Natural killer cell treated with Interleukin-12 subunit alpha and Interleukin-12 subunit beta and Interleukin-15 and Interleukin-18, amount 100 ng/mL, for 72 hours (primary cell): ENCODE measurements at regions not wholly inside any gene's neighbourhood (a gene's known extent, or its start where the extent isn't known, plus 50 kb on each side); places are given as distances from the start of the nearest gene placed in this dataset.

Experiments used
- ATAC-seq, 2 donors: fragments of 150-1000 bp; cut with Tn5 transposase in 1 of 2; sonication (Bioruptor Pico), chemical (Tn5 transposase) in 1 of 2; 2 replicates each; pipeline ENCODE4 v1.10.0; 2021
- DNase-seq: peaks from one replicate; pipeline ENCODE4 v3.0.0; 2022; ENCODE audit warnings: low spot score
- H3K27ac Mint-ChIP-seq, 2 donors: 1 replicate in 1 of 2; 2 replicates in 1 of 2; pipeline ENCODE4 v1.8.0; 2022; ENCODE audit warnings: mixed read lengths in 2 of 2, mild to moderate bottlenecking in 1 of 2, moderate library complexity in 1 of 2
- H3K27me3 Mint-ChIP-seq, 2 donors: 1 replicate in 1 of 2; 2 replicates in 1 of 2; pipeline ENCODE4 v1.8.0; 2022; ENCODE audit warnings: mixed read lengths in 2 of 2
- H3K36me3 Mint-ChIP-seq: one replicate; pipeline ENCODE4 v1.8.0; 2022; ENCODE audit warnings: mixed read lengths
- H3K4me1 Mint-ChIP-seq, 2 donors: 1 replicate in 1 of 2; 2 replicates in 1 of 2; pipeline ENCODE4 v1.8.0; 2022; ENCODE audit warnings: low read depth in 2 of 2, mixed read lengths in 2 of 2, mild to moderate bottlenecking in 1 of 2
- H3K4me3 Mint-ChIP-seq: one replicate; pipeline ENCODE4 v1.8.0; 2022; ENCODE audit warnings: mixed read lengths
- H3K9me3 Mint-ChIP-seq: 2 replicates; pipeline ENCODE4 v1.8.0; 2022; ENCODE audit warnings: mixed read lengths

DNA sequence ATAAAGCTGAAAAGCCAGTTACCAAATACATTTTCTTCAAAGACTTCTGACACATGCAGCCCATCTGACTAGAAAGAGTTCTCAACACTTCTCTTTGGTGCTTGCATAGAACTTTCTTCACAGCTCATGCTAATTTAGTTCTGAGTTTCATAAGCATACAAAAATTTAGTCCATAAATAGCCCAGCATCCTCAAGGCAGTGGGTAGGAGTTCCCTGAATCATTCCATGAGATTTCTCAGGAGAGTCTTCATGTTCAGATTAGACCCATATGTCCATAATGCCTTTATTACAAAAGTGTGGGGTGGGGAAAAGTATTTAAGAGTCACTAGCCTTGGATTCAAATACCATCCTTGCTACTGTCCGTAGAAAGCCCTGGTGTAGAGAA is 290.2 kb upstream of the RGMB start:
- Mint-ChIP-seq H3K27ac (no peak overlapping the region), H3K4me3 (no peak overlapping the region), H3K9me3 (peaks cover 9% of the 10 kb centered on the region), H3K36me3 (no peaks in the 10 kb centered on the region), H3K27me3 (no peaks in the 10 kb centered on the region), H3K4me1 (no peaks in the 10 kb centered on the region)
- ATAC-seq (no peak), DNase-seq (no peak)

DNA sequence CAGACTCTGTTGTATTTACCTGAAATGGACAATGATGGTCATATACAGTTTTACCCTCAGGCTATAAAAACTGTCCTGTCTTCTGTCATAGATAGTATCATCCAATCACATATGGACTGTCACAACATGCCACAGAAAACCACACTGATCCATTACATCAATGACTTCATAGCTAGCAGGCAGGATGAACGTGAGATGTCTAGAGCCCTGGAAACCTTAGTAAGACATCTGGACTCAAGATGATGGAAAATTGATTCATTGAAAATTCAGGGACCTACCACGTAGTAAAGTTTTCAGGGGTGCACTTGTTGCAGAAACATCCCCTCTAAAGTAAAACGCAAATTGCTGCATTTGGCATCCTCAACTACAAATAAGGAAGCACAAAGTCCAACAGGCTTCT is 284.4 kb upstream of the RGMB start:
- H3K9me3 Mint-ChIP-seq = peaks cover 32% of the 10 kb centered on the region
- H3K27me3 Mint-ChIP-seq = no peaks in the 10 kb centered on the region
- H3K27ac Mint-ChIP-seq = no peak overlapping the region
- ATAC-seq (no peak), DNase-seq (no peak)
- H3K4me1 Mint-ChIP-seq = no peaks in the 10 kb centered on the region
- H3K36me3 Mint-ChIP-seq = peaks cover 7% of the 10 kb centered on the region
- no peak overlapping the region for H3K4me3 Mint-ChIP-seq

DNA sequence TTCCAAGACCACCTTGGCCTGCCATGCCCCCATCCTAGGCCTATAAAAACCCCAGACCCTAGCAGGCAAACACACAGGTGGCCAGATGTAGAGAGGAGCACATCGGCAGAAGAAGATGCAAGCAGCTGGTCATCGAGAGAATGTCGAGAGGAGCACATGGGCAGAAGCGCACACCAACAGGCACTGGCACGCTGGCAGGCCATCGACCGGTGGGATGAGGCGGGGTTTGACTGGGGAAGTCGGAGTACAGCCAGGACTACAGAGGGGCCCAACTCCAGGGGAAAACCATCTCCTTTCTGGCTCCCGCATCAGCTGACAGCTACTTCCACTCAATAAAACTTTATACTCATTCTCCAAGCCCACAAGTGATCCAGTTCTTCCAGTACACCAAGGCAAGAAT is 283.1 kb upstream of the RGMB start:
- Mint-ChIP-seq H3K27me3 (no peaks in the 10 kb centered on the region), H3K27ac (no peak overlapping the region), H3K4me1 (no peaks in the 10 kb centered on the region), H3K4me3 (no peak overlapping the region), H3K9me3 (peaks cover 38% of the 10 kb centered on the region), H3K36me3 (peaks cover 7% of the 10 kb centered on the region)
- ATAC-seq (no peak), DNase-seq (no peak)

DNA sequence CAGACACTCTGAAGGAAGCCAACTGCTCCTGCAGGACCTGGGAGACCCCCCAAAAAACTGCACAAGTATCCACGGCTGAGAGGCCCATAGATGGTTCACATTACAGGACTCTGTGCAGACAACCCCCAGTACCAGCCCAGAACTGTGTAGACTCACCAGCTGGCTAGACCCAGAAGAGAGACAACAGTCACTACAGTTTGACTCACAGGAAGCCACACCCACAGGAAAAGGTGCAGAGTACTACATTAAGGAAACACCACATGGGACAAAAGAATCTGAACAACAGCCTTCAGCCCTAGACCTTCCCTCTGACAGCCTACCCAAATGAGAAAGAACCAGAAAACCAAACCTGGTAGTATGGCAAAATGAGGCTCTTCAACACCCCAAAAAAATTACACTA is 281.2 kb upstream of the RGMB start:
- H3K4me1 Mint-ChIP-seq = no peaks in the 10 kb centered on the region
- H3K27me3 Mint-ChIP-seq = no peaks in the 10 kb centered on the region
- peaks cover 7% of the 10 kb centered on the region for H3K36me3 Mint-ChIP-seq
- no peak overlapping the region for H3K4me3 Mint-ChIP-seq
- DNase-seq (no peak), ATAC-seq (no peak)
- peaks cover 31% of the 10 kb centered on the region for H3K9me3 Mint-ChIP-seq
- H3K27ac Mint-ChIP-seq = no peak overlapping the region

DNA sequence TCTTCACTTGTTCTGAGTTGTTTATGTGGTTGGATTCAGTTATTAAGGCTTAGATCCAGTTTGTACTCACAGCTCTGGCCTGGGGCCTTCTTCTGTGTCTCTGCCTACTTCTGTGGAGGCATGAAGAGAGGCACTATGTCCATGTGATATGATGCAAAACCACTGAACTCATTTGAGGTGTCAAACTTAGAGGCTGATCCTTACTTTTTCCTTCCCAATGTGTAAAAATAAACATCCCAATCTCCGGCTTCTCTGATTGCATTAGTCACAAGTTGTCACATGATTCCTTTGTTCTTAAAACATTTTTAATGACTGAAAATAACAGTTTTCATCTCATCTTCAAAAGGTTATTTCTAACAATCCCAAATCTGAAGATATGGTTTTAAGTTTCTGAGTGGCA is 276.0 kb upstream of the RGMB start:
- Mint-ChIP-seq H3K9me3 (peaks cover 23% of the 10 kb centered on the region), H3K27ac (no peak overlapping the region), H3K4me1 (no peaks in the 10 kb centered on the region)

DNA sequence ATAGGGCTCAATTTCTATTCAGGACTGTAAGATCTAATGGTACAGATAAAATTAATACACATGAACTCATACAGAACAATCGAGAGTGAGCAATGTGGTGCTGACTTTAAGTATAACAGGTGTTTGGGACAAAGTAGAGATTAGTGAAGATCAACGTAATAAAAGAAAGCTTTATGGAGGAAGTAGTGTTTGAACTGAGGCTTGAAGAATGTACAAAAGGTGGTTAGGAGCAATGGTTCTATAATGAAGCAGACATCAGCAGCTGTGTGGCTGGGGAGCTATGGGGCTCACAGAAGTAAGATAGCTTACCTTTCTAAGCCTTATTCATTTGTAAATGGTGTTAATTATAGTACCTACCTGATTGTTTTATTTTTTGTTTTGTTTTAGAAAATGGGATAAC is 275.4 kb upstream of the RGMB start:
- Mint-ChIP-seq H3K27me3 (no peaks in the 10 kb centered on the region), H3K36me3 (no peaks in the 10 kb centered on the region), H3K4me3 (no peak overlapping the region), H3K4me1 (no peaks in the 10 kb centered on the region), H3K9me3 (peaks cover 22% of the 10 kb centered on the region), H3K27ac (no peak overlapping the region)
- DNase-seq (no peak), ATAC-seq (no peak)

More for the DNA sequence above, 276.0 kb upstream of the RGMB start:
- Mint-ChIP-seq H3K4me3 (no peak overlapping the region), H3K27me3 (no peaks in the 10 kb centered on the region), H3K36me3 (no peaks in the 10 kb centered on the region)
- no peak for ATAC-seq
- no peak for DNase-seq

DNA sequence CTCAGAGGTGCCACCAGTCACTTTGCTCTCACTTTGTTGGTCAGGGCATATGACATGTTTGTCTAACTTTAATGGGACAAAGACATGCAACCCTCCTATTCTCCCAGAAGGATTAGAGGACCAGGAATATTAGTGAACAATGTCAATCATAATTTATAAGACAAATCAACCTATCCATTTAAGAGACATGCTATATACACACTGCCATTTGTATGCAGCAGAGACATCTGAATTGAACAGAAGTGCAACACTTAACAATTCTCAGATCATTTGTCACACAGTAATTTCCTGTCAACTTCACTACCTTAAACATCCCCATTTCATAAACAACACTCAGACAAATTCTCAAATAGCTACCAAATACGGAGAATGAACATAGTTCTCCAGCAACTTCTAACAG is 273.6 kb upstream of the RGMB start:
- Mint-ChIP-seq H3K36me3 (no peaks in the 10 kb centered on the region), H3K4me1 (no peaks in the 10 kb centered on the region), H3K9me3 (peaks cover 11% of the 10 kb centered on the region), H3K27me3 (no peaks in the 10 kb centered on the region), H3K27ac (no peak overlapping the region), H3K4me3 (no peak overlapping the region)
- no peak for DNase-seq
- no peak for ATAC-seq

DNA sequence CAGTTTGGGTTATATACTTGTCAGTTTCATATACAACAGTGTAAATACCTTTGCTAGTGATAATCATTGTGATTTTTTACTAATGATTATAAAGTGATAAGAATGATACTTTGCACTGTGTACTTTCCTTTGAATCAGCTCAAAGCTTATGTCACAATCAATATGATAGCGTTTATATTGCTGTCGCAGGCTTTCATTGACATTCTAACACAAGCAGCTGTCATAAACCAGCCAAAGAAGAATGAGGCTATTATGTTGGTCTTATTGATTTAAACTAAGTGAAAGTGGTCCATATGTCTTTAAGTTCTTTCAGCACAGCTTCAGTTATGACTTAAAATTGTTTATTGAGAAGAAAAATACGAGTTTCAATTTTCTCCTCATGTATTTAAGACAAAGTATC is 272.7 kb upstream of the RGMB start:
- DNase-seq = no peak
- Mint-ChIP-seq H3K4me1 (no peaks in the 10 kb centered on the region), H3K27me3 (no peaks in the 10 kb centered on the region), H3K36me3 (no peaks in the 10 kb centered on the region), H3K9me3 (peaks cover 13% of the 10 kb centered on the region), H3K4me3 (no peak overlapping the region), H3K27ac (no peak overlapping the region)
- ATAC-seq = no peak

DNA sequence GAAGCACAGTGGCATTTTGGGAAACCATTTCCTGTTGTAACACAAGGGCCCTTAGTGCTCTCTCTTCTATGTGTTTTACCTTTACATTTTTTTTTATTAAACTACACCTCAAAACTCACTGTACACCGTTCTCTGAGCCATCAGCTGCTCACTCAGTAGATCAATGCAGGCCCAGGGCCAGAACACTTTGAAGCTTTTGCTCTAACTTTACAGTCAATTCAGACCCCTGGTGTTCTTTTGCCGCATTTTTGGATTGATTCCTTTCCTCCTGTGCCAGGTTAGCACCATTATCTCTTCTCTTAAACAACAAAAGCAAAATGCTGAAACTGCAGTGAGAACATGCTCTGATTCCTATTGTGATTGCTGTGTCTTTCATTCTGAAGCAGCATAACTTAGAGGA is 269.8 kb upstream of the RGMB start:
- H3K4me3 Mint-ChIP-seq = no peak overlapping the region

DNA sequence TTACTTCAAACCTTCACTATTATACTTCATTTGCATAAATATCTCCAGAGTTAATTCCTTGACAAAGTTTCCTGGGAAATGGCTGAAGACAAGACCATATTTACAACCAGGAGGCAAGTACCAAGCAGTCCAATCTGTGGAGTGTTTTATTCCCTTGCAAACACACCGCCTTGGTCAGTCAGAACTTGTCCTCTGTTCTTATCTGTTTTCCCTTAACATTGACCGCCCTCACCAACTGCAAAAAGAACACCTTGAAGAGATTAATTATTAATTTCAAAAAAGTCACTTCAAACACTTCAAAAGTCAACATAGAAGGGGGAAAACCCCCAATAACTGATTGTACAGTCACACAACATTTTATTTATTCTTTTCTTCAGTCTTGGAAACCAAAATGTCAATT is 269.0 kb upstream of the RGMB start:
- Mint-ChIP-seq H3K4me1 (no peaks in the 10 kb centered on the region), H3K27me3 (no peaks in the 10 kb centered on the region), H3K36me3 (no peaks in the 10 kb centered on the region), H3K4me3 (no peak overlapping the region), H3K27ac (no peak overlapping the region), H3K9me3 (peaks cover 12% of the 10 kb centered on the region)
- no peak for DNase-seq
- ATAC-seq = no peak

More for the DNA sequence above, 269.8 kb upstream of the RGMB start:
- ATAC-seq = no peak
- DNase-seq = no peak
- no peak overlapping the region for H3K27ac Mint-ChIP-seq
- no peaks in the 10 kb centered on the region for H3K27me3 Mint-ChIP-seq
- H3K36me3 Mint-ChIP-seq = no peaks in the 10 kb centered on the region
- no peaks in the 10 kb centered on the region for H3K4me1 Mint-ChIP-seq
- H3K9me3 Mint-ChIP-seq = peaks cover 15% of the 10 kb centered on the region

DNA sequence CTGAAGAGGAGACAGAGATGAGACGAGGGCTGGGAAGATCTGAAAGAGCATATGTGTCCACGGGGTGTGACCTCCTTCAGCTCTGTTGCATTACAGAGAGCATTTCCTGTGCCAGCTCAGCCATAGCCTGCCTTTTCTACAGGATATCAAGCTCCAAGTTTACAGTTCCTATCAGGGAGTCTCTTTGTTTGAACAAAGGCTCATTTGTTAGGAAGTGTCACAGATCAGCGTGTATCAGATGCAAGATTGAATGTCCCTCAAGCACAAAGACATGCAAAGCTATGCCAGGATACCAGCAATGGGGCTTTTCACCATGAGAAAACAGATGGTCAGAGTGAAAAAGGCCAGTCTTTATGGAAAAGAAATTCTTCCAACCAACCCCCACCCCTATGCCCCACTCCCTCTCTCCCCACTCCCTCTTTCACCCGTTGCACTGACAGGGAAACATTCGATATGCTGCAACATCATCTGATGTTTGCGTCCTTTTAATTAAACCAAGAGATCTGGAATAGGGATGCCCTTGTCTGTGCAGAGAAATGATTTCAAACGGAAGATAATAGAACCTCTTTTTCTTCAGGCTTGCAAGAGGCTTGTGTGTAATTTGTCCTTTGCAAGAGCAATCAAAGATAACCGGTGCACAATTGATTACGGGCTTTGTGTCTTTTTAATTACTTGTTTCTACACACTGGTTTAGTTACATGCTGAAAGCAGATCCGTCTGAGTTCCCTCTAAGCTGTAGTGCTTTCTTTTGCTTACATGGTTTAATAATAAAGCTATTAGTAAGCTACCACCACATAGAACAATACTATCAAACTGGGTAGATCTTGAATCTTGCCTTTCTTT is 263.1 kb upstream of the RGMB start:
- no peak for DNase-seq
- H3K4me3 Mint-ChIP-seq = no peak overlapping the region
- H3K27me3 Mint-ChIP-seq = no peaks in the 10 kb centered on the region
- peaks cover 5% of the 10 kb centered on the region for H3K9me3 Mint-ChIP-seq
- no peak for ATAC-seq
- no peak overlapping the region for H3K27ac Mint-ChIP-seq
- H3K4me1 Mint-ChIP-seq = no peaks in the 10 kb centered on the region
- H3K36me3 Mint-ChIP-seq = no peaks in the 10 kb centered on the region

DNA sequence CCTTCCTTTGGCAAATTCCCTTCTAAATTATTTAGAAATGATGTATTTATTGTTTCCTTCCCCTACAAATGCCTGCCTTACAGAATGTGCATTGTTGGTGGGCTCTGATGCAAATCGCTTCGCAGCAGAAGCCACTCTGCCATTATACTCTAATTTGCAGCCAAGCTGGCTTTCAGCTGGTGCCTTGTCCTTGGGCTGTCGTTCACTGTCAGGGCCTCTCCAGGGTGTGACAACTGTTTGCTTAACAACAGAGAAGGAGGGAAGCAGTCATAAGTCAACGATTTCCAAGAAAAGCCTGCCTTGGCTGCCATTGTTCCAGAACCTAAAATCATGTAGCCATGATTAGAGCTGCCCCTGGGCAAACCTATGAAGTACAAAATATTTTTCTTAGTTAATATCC is 260.1 kb upstream of the RGMB start:
- no peak overlapping the region for H3K27ac Mint-ChIP-seq
- DNase-seq (no peak), ATAC-seq (no peak)
- H3K4me1 Mint-ChIP-seq = no peaks in the 10 kb centered on the region
- H3K9me3 Mint-ChIP-seq = no peaks in the 10 kb centered on the region
- H3K27me3 Mint-ChIP-seq = no peaks in the 10 kb centered on the region
- no peaks in the 10 kb centered on the region for H3K36me3 Mint-ChIP-seq
- no peak overlapping the region for H3K4me3 Mint-ChIP-seq

DNA sequence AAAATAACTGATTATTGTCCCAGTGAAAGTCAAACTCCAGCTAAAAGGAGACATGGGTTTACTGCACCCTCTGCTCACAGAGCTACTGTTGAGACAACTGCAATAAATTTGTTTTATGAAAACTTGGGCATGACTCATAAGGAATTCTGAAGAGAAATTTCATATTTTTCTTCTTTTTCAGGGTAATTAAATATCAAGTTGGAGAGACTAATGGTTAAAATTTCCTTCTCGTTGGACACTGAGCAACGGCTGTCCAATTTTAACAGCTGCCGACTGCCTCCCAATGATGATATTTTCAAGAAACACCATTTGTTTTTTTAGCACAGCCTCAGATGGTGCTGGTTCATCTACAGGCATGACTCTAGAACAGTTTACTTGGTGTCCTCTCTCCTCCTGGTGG is 259.2 kb upstream of the RGMB start:
- Mint-ChIP-seq H3K9me3 (no peaks in the 10 kb centered on the region), H3K27me3 (no peaks in the 10 kb centered on the region), H3K4me3 (no peak overlapping the region), H3K36me3 (no peaks in the 10 kb centered on the region), H3K4me1 (no peaks in the 10 kb centered on the region), H3K27ac (no peak overlapping the region)
- DNase-seq = no peak
- no peak for ATAC-seq

DNA sequence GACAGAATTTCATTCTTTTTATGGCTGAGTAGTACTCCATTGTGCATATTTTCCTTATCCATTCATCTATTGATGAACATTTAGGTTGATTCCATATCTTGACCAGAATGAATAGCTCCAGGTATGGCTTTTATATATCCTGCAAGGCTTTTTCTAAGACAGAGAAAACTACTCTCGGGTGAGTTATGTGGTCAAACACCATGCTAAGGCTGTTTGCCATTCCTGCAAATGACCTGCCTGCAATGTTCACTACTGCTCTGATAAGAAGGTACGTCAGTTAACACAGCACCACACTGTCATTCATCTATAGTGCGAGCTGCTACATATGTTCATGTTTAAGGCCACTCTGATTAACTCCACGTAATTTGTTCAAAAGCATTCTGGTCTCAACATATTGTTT is 256.8 kb upstream of the RGMB start:
- peaks cover 2% of the 10 kb centered on the region for H3K9me3 Mint-ChIP-seq
- no peaks in the 10 kb centered on the region for H3K36me3 Mint-ChIP-seq
- no peak for DNase-seq
- no peak overlapping the region for H3K4me3 Mint-ChIP-seq
- H3K4me1 Mint-ChIP-seq = no peaks in the 10 kb centered on the region
- ATAC-seq = no peak
- no peak overlapping the region for H3K27ac Mint-ChIP-seq
- no peaks in the 10 kb centered on the region for H3K27me3 Mint-ChIP-seq
